HEK293 (cell line): ENCODE measurements at regions not wholly inside any gene's neighbourhood (a gene's known extent, or its start where the extent isn't known, plus 50 kb on each side); places are given as distances from the start of the nearest gene placed in this dataset.

ENCODE experiments used
- CTCF ChIP-seq: fragments of 450-650 bp; formaldehyde crosslinking; IDR thresholded peaks from 2 replicates; pipeline ENCODE4 v1.5.1; 2016; ENCODE audit warnings: missing biosample characterization, missing genetic modification characterization
- ZNF473 ChIP-seq: fragments of 450-650 bp; formaldehyde crosslinking; IDR thresholded peaks from 2 replicates; pipeline ENCODE4 v1.5.1; 2017; ENCODE audit warnings: missing biosample characterization, missing genetic modification characterization
- ZNF558 ChIP-seq: fragments of 450-650 bp; formaldehyde crosslinking; IDR thresholded peaks from 2 replicates; pipeline ENCODE4 v1.5.1; 2016; ENCODE audit warnings: missing biosample characterization, missing genetic modification characterization
- TF ChIP-seq, protein P1 (sequence below): fragments of 450-650 bp; formaldehyde crosslinking; optimal IDR thresholded peaks from 2 replicates; pipeline ENCODE3; 2016; ENCODE audit warnings: missing biosample characterization, mild to moderate bottlenecking, missing genetic modification characterization

DNA sequence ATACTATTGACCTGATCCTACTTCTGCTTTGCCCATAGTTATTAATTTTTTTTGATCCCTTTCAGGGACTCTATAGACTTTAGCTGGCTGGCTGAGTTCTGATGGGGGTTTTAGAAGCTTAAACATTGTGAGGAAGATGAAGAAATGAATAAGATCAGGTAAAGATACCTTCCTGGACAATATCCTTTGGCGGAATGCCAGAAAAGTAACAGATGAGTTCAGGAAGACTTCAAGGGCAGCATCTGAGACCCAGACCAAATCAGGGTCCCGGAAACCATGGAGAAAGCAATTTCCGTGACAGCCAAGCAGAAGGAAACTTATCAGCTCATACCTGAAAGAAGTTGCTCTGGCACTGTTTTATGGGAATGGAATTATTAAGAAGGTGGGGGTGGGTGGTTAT lies 100.4 kb downstream of the XCL2 start:
- TF ChIP-seq, protein P1, sequence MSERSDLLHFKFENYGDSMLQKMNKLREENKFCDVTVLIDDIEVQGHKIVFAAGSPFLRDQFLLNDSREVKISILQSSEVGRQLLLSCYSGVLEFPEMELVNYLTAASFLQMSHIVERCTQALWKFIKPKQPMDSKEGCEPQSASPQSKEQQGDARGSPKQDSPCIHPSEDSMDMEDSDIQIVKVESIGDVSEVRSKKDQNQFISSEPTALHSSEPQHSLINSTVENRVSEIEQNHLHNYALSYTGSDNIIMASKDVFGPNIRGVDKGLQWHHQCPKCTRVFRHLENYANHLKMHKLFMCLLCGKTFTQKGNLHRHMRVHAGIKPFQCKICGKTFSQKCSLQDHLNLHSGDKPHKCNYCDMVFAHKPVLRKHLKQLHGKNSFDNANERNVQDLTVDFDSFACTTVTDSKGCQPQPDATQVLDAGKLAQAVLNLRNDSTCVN (tag by site-specific recombination) = no peak
- TF ChIP-seq CTCF (tag by site-specific recombination) (no peak), ZNF473 (tag by site-specific recombination) (no peak), ZNF558 (no peak)
